ENCODE measurements at regions not wholly inside any gene's neighbourhood (a gene's known extent, or its start where the extent isn't known, plus 50 kb on each side); places are given as distances from the start of the nearest gene placed in this dataset.

DNA sequence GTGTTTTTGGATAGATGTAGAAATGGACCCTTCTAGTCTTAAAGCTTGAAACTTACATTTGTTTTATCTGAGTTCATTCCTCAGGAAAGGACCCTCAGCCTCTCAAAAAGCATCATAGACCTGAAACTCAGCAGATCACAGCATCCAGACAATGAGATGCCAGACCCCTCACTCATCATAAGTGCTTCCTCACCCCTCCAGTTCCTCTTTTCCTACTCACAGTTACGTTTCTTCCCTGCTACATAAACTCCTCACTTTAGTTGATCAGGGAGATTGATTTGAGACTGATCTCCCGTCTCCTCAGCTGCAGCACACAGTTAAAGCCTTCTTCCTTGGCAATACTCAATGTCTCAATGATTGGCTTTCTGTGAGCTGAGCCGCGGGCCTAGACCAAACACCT, 282.0 kb downstream of the FAM72C start (continued):
- TF ChIP-seq ZBTB33 (IDR thresholded peaks at IDR 0.05; ENCODE audit: extremely low read depth, insufficient replicate concordance, low read length): no peak
- TF ChIP-seq, protein P1, sequence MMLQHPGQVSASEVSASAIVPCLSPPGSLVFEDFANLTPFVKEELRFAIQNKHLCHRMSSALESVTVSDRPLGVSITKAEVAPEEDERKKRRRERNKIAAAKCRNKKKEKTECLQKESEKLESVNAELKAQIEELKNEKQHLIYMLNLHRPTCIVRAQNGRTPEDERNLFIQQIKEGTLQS (IDR thresholded peaks at IDR 0.05): no peak
- no peak for TF ChIP-seq JUND (IDR thresholded peaks at IDR 0.05)
- TF ChIP-seq EZH2 (IDR thresholded peaks at IDR 0.05): no peak
- TF ChIP-seq RAD21 (IDR thresholded peaks at IDR 0.05; ENCODE audit: low read depth): no peak
- TF ChIP-seq SP1 (IDR thresholded peaks at IDR 0.05; ENCODE audit: low read depth): no peak
- TF ChIP-seq YY1 (IDR thresholded peaks at IDR 0.05; ENCODE audit: extremely low read depth, insufficient replicate concordance, low read depth, low read length): no peak

- ChIA-PET CTCF (no interaction called here), POLR2A (no interaction called here), RAD21 (ENCODE audit: low non-redundant PET in 1 of 2, low total read pairs in 2 of 2, uncharacterized antibody in 2 of 2, unreplicated experiment in 2 of 2) (no interaction called here)
- Histone ChIP-seq H3K4me1 (ENCODE audit: control insufficient read depth in 1 of 2, insufficient read depth in 2 of 2, low read length in 2 of 2) (no peaks in the 10 kb centered on the region), H3K4me2 (ENCODE audit: low read length) (no peak overlapping the region), H4K20me1 (ENCODE audit: insufficient read depth) (no peaks in the 10 kb centered on the region), H3K36me3 (ENCODE audit: control insufficient read depth in 1 of 2, insufficient read depth in 2 of 2, low read length in 2 of 2) (no peaks in the 10 kb centered on the region), H3K4me3 (replicated peaks in 1 of 2; ENCODE audit: low read depth in 1 of 2, low read length in 2 of 2) (no peak overlapping the region), H3K9ac (ENCODE audit: low read length) (no peak overlapping the region), H3K27ac (ENCODE audit: low read depth, low read length) (no peak overlapping the region), H3K9me2 (ENCODE audit: insufficient read depth) (no peaks in the 10 kb centered on the region), H3K27me3 (ENCODE audit: insufficient read depth, low read length) (no peaks in the 10 kb centered on the region; the same call in 1 of the 2 replicates), H3K79me2 (ENCODE audit: insufficient read depth, low read length) (no peaks in the 10 kb centered on the region), H3K9me3 (ENCODE audit: control insufficient read depth in 1 of 2, insufficient read depth in 1 of 2, low read depth in 1 of 2, low read length in 2 of 2) (no peaks in the 10 kb centered on the region; a peak in 1 of 4 replicates), H2AFZ (ENCODE audit: low read depth, low read length, poor library complexity, severe bottlenecking) (no peak overlapping the region)
- intact Hi-C loops (cut with micrococcal nuclease): no loop called here
- ATAC-seq (no peak), DNase-seq (ENCODE audit: low read depth, low spot score) (no peak)
- TF ChIP-seq, protein P1 (IDR thresholded peaks at IDR 0.05): no peak
- no peak for TF ChIP-seq SRF (IDR thresholded peaks at IDR 0.05; ENCODE audit: low read depth)
- TF ChIP-seq JUND (IDR thresholded peaks at IDR 0.05): no peak
- no peak for TF ChIP-seq SIN3A (IDR thresholded peaks at IDR 0.05; ENCODE audit: low read depth)
- TF ChIP-seq POLR2A (IDR thresholded peaks at IDR 0.05; ENCODE audit: borderline replicate concordance, extremely low read depth, insufficient read depth, insufficient read length): no peak
- no peak for TF ChIP-seq REST (IDR thresholded peaks at IDR 0.05; ENCODE audit: low read depth)
- TF ChIP-seq ZFX (IDR thresholded peaks at IDR 0.05): no peak
- no peak for TF ChIP-seq YY1 (IDR thresholded peaks at IDR 0.05; ENCODE audit: extremely low read depth, insufficient replicate concordance, low read depth, low read length)
- no peak for TF ChIP-seq EGR1 (IDR thresholded peaks at IDR 0.05; ENCODE audit: low read depth)
- no peak for TF ChIP-seq CBX3 (IDR thresholded peaks at IDR 0.05; ENCODE audit: low read depth)
- no TSS peak for BruUV-seq (replicated peaks)
Observed at GRCh38 chr1:143680304-143680703, 291.5 kb downstream of the FAM72C start.

Measured in HCT116 (cell line).